H1 (cell line): ENCODE measurements at regions not wholly inside any gene's neighbourhood (a gene's known extent, or its start where the extent isn't known, plus 50 kb on each side); places are given as distances from the start of the nearest gene placed in this dataset.

Source experiments
- CTCF ChIA-PET: fragments of 300-600 bp; sonication (Branson Sonifier 250); formaldehyde crosslinking; loops from one replicate; lab custom pipeline; 2021; ENCODE audit not compliant: partially characterized antibody; lab: Charles Lee
- POLR2A ChIA-PET: fragments of 300-600 bp; sonication (Branson Sonifier 250); formaldehyde crosslinking; loops from one replicate; lab custom pipeline; 2021; ENCODE audit warnings: inconsistent platforms; ENCODE audit not compliant: partially characterized antibody; lab: Charles Lee
- DNase-seq, 2 experiments: peaks; one replicate each; pipeline versions ENCODE4 v3.0.0 to v3.0.0-alpha.2; 2010 to 2022; ENCODE audit warnings: low spot score in 2 of 2, low read depth in 1 of 2, mixed read lengths in 1 of 2
- FAIRE-seq: peaks from 2 replicates; lab custom pipeline; 2011; peaks lifted over from hg19 to GRCh38; lab: Jason Lieb, UNC
- H2AFZ ChIP-seq: 2 replicates; pipeline ENCODE4 v1.8.1; 2012; ENCODE audit warnings: low read length, inconsistent platforms
- H2AK5ac ChIP-seq: 2 replicates; pipeline ENCODE4 v1.6.1; 2013; ENCODE audit warnings: low read depth, low read length
- H2BK120ac ChIP-seq: replicated peaks from 2 replicates; pipeline ENCODE3; 2013; ENCODE audit warnings: low read depth, low read length, inconsistent platforms
- H2BK12ac ChIP-seq: 2 replicates; pipeline ENCODE4 v1.6.1; 2013; ENCODE audit warnings: low read depth, low read length
- H2BK15ac ChIP-seq: 2 replicates; pipeline ENCODE4 v1.6.1; 2013; ENCODE audit warnings: low read length
- H2BK20ac ChIP-seq: 2 replicates; pipeline ENCODE4 v1.6.1; 2013; ENCODE audit warnings: low read length
- H2BK5ac ChIP-seq: 2 replicates; pipeline ENCODE4 v1.6.1; 2013; ENCODE audit warnings: low read depth, low read length
- H3K14ac ChIP-seq: 2 replicates; pipeline ENCODE4 v1.6.1; 2013; ENCODE audit warnings: inconsistent platforms; ENCODE audit not compliant: insufficient read length
- H3K18ac ChIP-seq: 2 replicates; pipeline ENCODE4 v1.6.1; 2013; ENCODE audit warnings: low read length; ENCODE audit errors: extremely low read depth
- H3K23ac ChIP-seq: 2 replicates; pipeline ENCODE4 v1.6.1; 2013; ENCODE audit warnings: inconsistent platforms; ENCODE audit not compliant: insufficient read length
- H3K23me2 ChIP-seq: 2 replicates; pipeline ENCODE4 v1.6.1; 2013; ENCODE audit warnings: low read depth, low read length
- H3K27ac ChIP-seq: 2 replicates; pipeline ENCODE4 v1.6.1; 2011; ENCODE audit warnings: low read depth, low read length, inconsistent platforms
- H3K27me3 ChIP-seq, 4 experiments: replicated peaks in 1 of 4; 1 replicate in 1 of 4; 2 replicates in 3 of 4; pipeline versions ENCODE4 v1.6.1 to v1.8.1; 2011 to 2013; ENCODE audit warnings: low read length in 3 of 4, mild to moderate bottlenecking in 3 of 4, inconsistent platforms in 2 of 4, mixed read lengths in 2 of 4, moderate library complexity in 1 of 4; ENCODE audit not compliant: control insufficient read depth in 3 of 4, insufficient read depth in 3 of 4; ENCODE audit errors: extremely low read depth in 1 of 4
- H3K36me3 ChIP-seq, 4 experiments: 2 replicates each; pipeline versions ENCODE4 v1.6.1 to v1.8.1; 2011 to 2013; ENCODE audit warnings: mild to moderate bottlenecking in 4 of 4, low read length in 3 of 4, moderate library complexity in 2 of 4, control low read depth in 1 of 4, inconsistent platforms in 1 of 4; ENCODE audit not compliant: insufficient read depth in 4 of 4, control insufficient read depth in 2 of 4
- H3K4ac ChIP-seq: replicated peaks from 2 replicates; pipeline ENCODE3; 2013; ENCODE audit warnings: low read length, low read depth, mixed read lengths, inconsistent platforms; ENCODE audit not compliant: insufficient read length
- H3K4me1 ChIP-seq, 4 experiments: replicated peaks in 1 of 4; 1 replicate in 1 of 4; 2 replicates in 3 of 4; pipeline versions ENCODE4 v1.6.1 to v1.8.1; 2011 to 2013; ENCODE audit warnings: low read length in 3 of 4, inconsistent platforms in 2 of 4, mixed read lengths in 1 of 4; ENCODE audit not compliant: insufficient read depth in 4 of 4, control insufficient read depth in 3 of 4
- H3K4me2 ChIP-seq, 2 experiments: 2 replicates each; pipeline versions ENCODE4 v1.6.1 to v1.8.1; 2011 to 2013; ENCODE audit warnings: low read depth in 2 of 2, low read length in 2 of 2, control low read depth in 1 of 2, inconsistent platforms in 1 of 2, mild to moderate bottlenecking in 1 of 2; ENCODE audit not compliant: insufficient read depth in 1 of 2
- H3K4me3 ChIP-seq, 4 experiments: fragments of 200-600, 300-600 bp in 1 of 4; sonication (generic), shearing (Covaris generic), sonication (Bioruptor Twin) in 1 of 4; 2 replicates each; pipeline versions ENCODE4 v1.5.1 to v1.8.1; 2011 to 2016; ENCODE audit warnings: low read length in 4 of 4, low read depth in 3 of 4, control low read depth in 2 of 4, inconsistent platforms in 2 of 4, mild to moderate bottlenecking in 2 of 4, mixed read lengths in 1 of 4, moderate library complexity in 1 of 4; ENCODE audit not compliant: insufficient read depth in 2 of 4; ENCODE audit errors: extremely low read depth in 1 of 4
- H3K56ac ChIP-seq: replicated peaks from 2 replicates; pipeline ENCODE3; 2013; ENCODE audit warnings: low read depth, mild to moderate bottlenecking, mixed read lengths, low read length, inconsistent platforms; ENCODE audit not compliant: insufficient read length
- H3K79me1 ChIP-seq: 2 replicates; pipeline ENCODE4 v1.6.1; 2013; ENCODE audit warnings: low read depth, low read length, control low read depth
- H3K79me2 ChIP-seq, 2 experiments: 2 replicates each; pipeline versions ENCODE4 v1.6.1 to v1.8.1; 2012 to 2013; ENCODE audit warnings: low read length in 2 of 2, mild to moderate bottlenecking in 2 of 2, inconsistent platforms in 1 of 2; ENCODE audit not compliant: insufficient read depth in 2 of 2, control insufficient read depth in 1 of 2
- H3K9ac ChIP-seq, 4 experiments: replicated peaks in 1 of 4; 1 replicate in 1 of 4; 2 replicates in 3 of 4; pipeline versions ENCODE4 v1.6.1 to v1.8.1; 2011 to 2013; ENCODE audit warnings: low read depth in 3 of 4, low read length in 3 of 4, control low read depth in 2 of 4, mild to moderate bottlenecking in 2 of 4, moderate library complexity in 2 of 4, inconsistent platforms in 1 of 4; ENCODE audit errors: extremely low read depth in 1 of 4
- H3K9me3 ChIP-seq, 2 experiments: 2 replicates each; pipeline versions ENCODE4 v1.6.1 to v1.8.1; 2012 to 2013; ENCODE audit warnings: mild to moderate bottlenecking in 2 of 2, moderate library complexity in 2 of 2, control low read depth in 1 of 2, inconsistent platforms in 1 of 2, low read depth in 1 of 2, low read length in 1 of 2, mixed read lengths in 1 of 2; ENCODE audit not compliant: insufficient read depth in 2 of 2
- H4K20me1 ChIP-seq, 2 experiments: replicated peaks in 1 of 2; 2 replicates each; pipeline versions ENCODE3 to v1.8.1; 2011 to 2013; ENCODE audit warnings: inconsistent platforms in 2 of 2, low read length in 2 of 2, mild to moderate bottlenecking in 1 of 2; ENCODE audit not compliant: insufficient read depth in 2 of 2, control insufficient read depth in 1 of 2
- H4K5ac ChIP-seq: 2 replicates; pipeline ENCODE4 v1.6.1; 2013; ENCODE audit warnings: low read length, low read depth, mixed read lengths, inconsistent platforms; ENCODE audit not compliant: insufficient read length
- H4K8ac ChIP-seq: 2 replicates; pipeline ENCODE4 v1.8.0; 2013; ENCODE audit warnings: mild to moderate bottlenecking, moderate library complexity, low read length, inconsistent platforms; ENCODE audit not compliant: insufficient read depth; ENCODE audit errors: extremely low read depth
- H4K91ac ChIP-seq: replicated peaks from 2 replicates; pipeline ENCODE3; 2013; ENCODE audit warnings: low read length, mixed read lengths, inconsistent platforms; ENCODE audit not compliant: insufficient read length
- BRCA1 ChIP-seq: IDR thresholded peaks from 2 replicates; pipeline ENCODE4 v1.6.1; 2012; ENCODE audit warnings: low read depth, low read length, improper control_type of control experiment
- CBX8 ChIP-seq: fragments of 300-800, 300-1000 bp; sonication (generic); IDR thresholded peaks from 2 replicates; pipeline ENCODE4 v1.7.1; 2016; ENCODE audit warnings: low read depth, low read length, borderline replicate concordance
- EZH2 ChIP-seq: fragments of 200-600 bp; sonication (generic); IDR thresholded peaks from 2 replicates; pipeline ENCODE4 v1.7.1; 2012; ENCODE audit warnings: low read depth, mild to moderate bottlenecking, moderate library complexity, low read length, inconsistent platforms; ENCODE audit not compliant: severe bottlenecking
- KDM5A ChIP-seq: fragments of 200-600 bp; IDR thresholded peaks from 2 replicates; pipeline ENCODE4 v1.7.1; 2012; ENCODE audit warnings: mild to moderate bottlenecking, low read length, inconsistent platforms, mixed read lengths
- NRF1 ChIP-seq: IDR thresholded peaks from 2 replicates; pipeline ENCODE4 v1.6.1; 2011; ENCODE audit warnings: mild to moderate bottlenecking, low read depth, low read length, improper control_type of control experiment
- SUZ12 ChIP-seq: fragments of 200-600 bp; sonication (generic); IDR thresholded peaks from 2 replicates; pipeline ENCODE4 v1.6.1; 2012; ENCODE audit warnings: mild to moderate bottlenecking, inconsistent platforms, low read length, moderate library complexity, mixed read lengths
- WGBS, 2 experiments: shearing (Covaris generic) in 1 of 2; methylation state at CpG; one replicate each; pipeline versions ENCODE4 v1.1.6 to v1.1.7; 2013 to 2015; ENCODE audit warnings: low lambda C conversion rate in 2 of 2, mixed read lengths in 2 of 2, inconsistent platforms in 1 of 2, low coverage in 1 of 2, missing lambda C conversion rate in 1 of 2; ENCODE audit not compliant: insufficient replicate concordance in 2 of 2, insufficient coverage in 1 of 2, insufficient read length in 1 of 2; ENCODE audit errors: extremely low coverage in 1 of 2, missing lambda C conversion rate in 1 of 2; 5-methylcytosine and 5-hydroxymethylcytosine counted together

GRCh38 chr1:82707681-82708080, 906.9 kb downstream of the ADGRL2 start:
- no peaks in the 10 kb centered on the region for H3K27me3 ChIP-seq
- no peak overlapping the region for H4K5ac ChIP-seq
- DNase-seq: no peak
- no peak overlapping the region for H2BK20ac ChIP-seq
- no peaks in the 10 kb centered on the region for H3K79me1 ChIP-seq
- no peak overlapping the region for H3K14ac ChIP-seq
- no peak overlapping the region for H2AK5ac ChIP-seq
- no peak overlapping the region for H3K9ac ChIP-seq
- H2BK12ac ChIP-seq: no peak overlapping the region
- no peaks in the 10 kb centered on the region for H3K36me3 ChIP-seq
- no peak overlapping the region for H2BK5ac ChIP-seq
- H3K9me3 ChIP-seq: no peaks in the 10 kb centered on the region
- no peak for FAIRE-seq
- H3K56ac ChIP-seq: no peak overlapping the region
- no peak overlapping the region for H3K23ac ChIP-seq
- 81% methylated on average over 1 of the region's 1 CpG; no CpG with 5 or more reads in 1 of the 2 experiments for WGBS, 2 experiments
- no peaks in the 10 kb centered on the region for H3K79me2 ChIP-seq
- no peak overlapping the region for H3K4me2 ChIP-seq
- TF ChIP-seq KDM5A (no peak), CBX8 (no peak), NRF1 (no peak), EZH2 (no peak), BRCA1 (no peak), SUZ12 (no peak)
- no peak overlapping the region for H4K91ac ChIP-seq
- no peak overlapping the region for H4K8ac ChIP-seq
- no peak overlapping the region for H2BK120ac ChIP-seq
- no peaks in the 10 kb centered on the region for H3K4me1 ChIP-seq
- H3K23me2 ChIP-seq: no peaks in the 10 kb centered on the region
- POLR2A ChIA-PET: no interaction called here
- H2AFZ ChIP-seq: no peak overlapping the region
- no peak overlapping the region for H3K4me3 ChIP-seq
- CTCF ChIA-PET: no interaction called here
- no peak overlapping the region for H2BK15ac ChIP-seq
- H4K20me1 ChIP-seq: no peaks in the 10 kb centered on the region
- no peak overlapping the region for H3K27ac ChIP-seq
- H3K18ac ChIP-seq: no peak overlapping the region
- no peak overlapping the region for H3K4ac ChIP-seq
